GM04503 (cell line): ENCODE measurements at regions not wholly inside any gene's neighbourhood (a gene's known extent, or its start where the extent isn't known, plus 50 kb on each side); places are given as distances from the start of the nearest gene placed in this dataset.

Source experiments
- DNase-seq: peaks from one replicate; pipeline ENCODE4 v3.0.0-alpha.2; 2012; ENCODE audit warnings: low read depth

- no peak for DNase-seq
Observed at GRCh38 chr14:42123526-42123925, 516.9 kb downstream of the LRFN5 start.

- DNase-seq = no peak
Observed at GRCh38 chr14:42113358-42114069, 506.8 kb downstream of the LRFN5 start.

GRCh38 chr14:42112108-42112507, 505.4 kb downstream of the LRFN5 start:
- no peak for DNase-seq

GRCh38 chr14:42111355-42111754, 504.7 kb downstream of the LRFN5 start:
- DNase-seq = no peak

- peak; percentile 10 for DNase-seq
Observed at GRCh38 chr14:42110167-42110566, 503.5 kb downstream of the LRFN5 start.

- DNase-seq = no peak
Observed at GRCh38 chr14:42095155-42095554, 488.5 kb downstream of the LRFN5 start.

- DNase-seq = no peak
Observed at GRCh38 chr14:42090122-42090521, 483.4 kb downstream of the LRFN5 start.

- no peak for DNase-seq
Observed at GRCh38 chr14:42079911-42080310, 473.2 kb downstream of the LRFN5 start.

GRCh38 chr14:42078345-42078744, 471.7 kb downstream of the LRFN5 start:
- DNase-seq = no peak

GRCh38 chr14:42070031-42070430, 463.4 kb downstream of the LRFN5 start:
- DNase-seq = no peak

- DNase-seq = no peak
Observed at GRCh38 chr14:42057111-42057510, 450.4 kb downstream of the LRFN5 start.

GRCh38 chr14:42047421-42048055, 440.9 kb downstream of the LRFN5 start:
- no peak for DNase-seq

- no peak for DNase-seq
Observed at GRCh38 chr14:42045383-42045782, 438.7 kb downstream of the LRFN5 start.

- no peak for DNase-seq
Observed at GRCh38 chr14:42028607-42029006, 421.9 kb downstream of the LRFN5 start.

GRCh38 chr14:42027271-42027670, 420.6 kb downstream of the LRFN5 start:
- DNase-seq = no peak

- DNase-seq = no peak
Observed at GRCh38 chr14:42023452-42023851, 416.8 kb downstream of the LRFN5 start.

- no peak for DNase-seq
Observed at GRCh38 chr14:42014301-42014700, 407.6 kb downstream of the LRFN5 start.

GRCh38 chr14:42013559-42013958, 406.9 kb downstream of the LRFN5 start:
- no peak for DNase-seq

GRCh38 chr14:42013153-42013552, 406.5 kb downstream of the LRFN5 start:
- DNase-seq = no peak

GRCh38 chr14:42011221-42011620, 404.5 kb downstream of the LRFN5 start:
- DNase-seq = no peak

GRCh38 chr14:42004321-42004720, 397.6 kb downstream of the LRFN5 start:
- DNase-seq = no peak

- no peak for DNase-seq
Observed at GRCh38 chr14:42002141-42002540, 395.5 kb downstream of the LRFN5 start.

GRCh38 chr14:42001431-42001830, 394.8 kb downstream of the LRFN5 start:
- DNase-seq = no peak

- no peak for DNase-seq
Observed at GRCh38 chr14:42000450-42000849, 393.8 kb downstream of the LRFN5 start.
